H1 (cell line): ENCODE measurements at regions not wholly inside any gene's neighbourhood (a gene's known extent, or its start where the extent isn't known, plus 50 kb on each side); places are given as distances from the start of the nearest gene placed in this dataset.
A peak's percentile ranks its signal among the peaks of the same experiment; 100 is the strongest.

Experiments used
- CTCF ChIA-PET: fragments of 300-600 bp; sonication (Branson Sonifier 250); formaldehyde crosslinking; loops from one replicate; lab custom pipeline; 2021; ENCODE audit not compliant: partially characterized antibody; lab: Charles Lee
- POLR2A ChIA-PET: fragments of 300-600 bp; sonication (Branson Sonifier 250); formaldehyde crosslinking; loops from one replicate; lab custom pipeline; 2021; ENCODE audit warnings: inconsistent platforms; ENCODE audit not compliant: partially characterized antibody; lab: Charles Lee
- DNase-seq, 2 experiments: peaks; one replicate each; pipeline versions ENCODE4 v3.0.0 to v3.0.0-alpha.2; 2010 to 2022; ENCODE audit warnings: low spot score in 2 of 2, low read depth in 1 of 2, mixed read lengths in 1 of 2
- FAIRE-seq: peaks from 2 replicates; lab custom pipeline; 2011; peaks lifted over from hg19 to GRCh38; lab: Jason Lieb, UNC
- H2AFZ ChIP-seq: 2 replicates; pipeline ENCODE4 v1.8.1; 2012; ENCODE audit warnings: low read length, inconsistent platforms
- H2AK5ac ChIP-seq: 2 replicates; pipeline ENCODE4 v1.6.1; 2013; ENCODE audit warnings: low read depth, low read length
- H2BK120ac ChIP-seq: replicated peaks from 2 replicates; pipeline ENCODE3; 2013; ENCODE audit warnings: low read depth, low read length, inconsistent platforms
- H2BK12ac ChIP-seq: 2 replicates; pipeline ENCODE4 v1.6.1; 2013; ENCODE audit warnings: low read depth, low read length
- H2BK15ac ChIP-seq: 2 replicates; pipeline ENCODE4 v1.6.1; 2013; ENCODE audit warnings: low read length
- H2BK20ac ChIP-seq: 2 replicates; pipeline ENCODE4 v1.6.1; 2013; ENCODE audit warnings: low read length
- H2BK5ac ChIP-seq: 2 replicates; pipeline ENCODE4 v1.6.1; 2013; ENCODE audit warnings: low read depth, low read length
- H3K14ac ChIP-seq: 2 replicates; pipeline ENCODE4 v1.6.1; 2013; ENCODE audit warnings: inconsistent platforms; ENCODE audit not compliant: insufficient read length
- H3K18ac ChIP-seq: 2 replicates; pipeline ENCODE4 v1.6.1; 2013; ENCODE audit warnings: low read length; ENCODE audit errors: extremely low read depth
- H3K23ac ChIP-seq: 2 replicates; pipeline ENCODE4 v1.6.1; 2013; ENCODE audit warnings: inconsistent platforms; ENCODE audit not compliant: insufficient read length
- H3K23me2 ChIP-seq: 2 replicates; pipeline ENCODE4 v1.6.1; 2013; ENCODE audit warnings: low read depth, low read length
- H3K27ac ChIP-seq: 2 replicates; pipeline ENCODE4 v1.6.1; 2011; ENCODE audit warnings: low read depth, low read length, inconsistent platforms
- H3K27me3 ChIP-seq, 4 experiments: replicated peaks in 1 of 4; 1 replicate in 1 of 4; 2 replicates in 3 of 4; pipeline versions ENCODE4 v1.6.1 to v1.8.1; 2011 to 2013; ENCODE audit warnings: low read length in 3 of 4, mild to moderate bottlenecking in 3 of 4, inconsistent platforms in 2 of 4, mixed read lengths in 2 of 4, moderate library complexity in 1 of 4; ENCODE audit not compliant: control insufficient read depth in 3 of 4, insufficient read depth in 3 of 4; ENCODE audit errors: extremely low read depth in 1 of 4
- H3K36me3 ChIP-seq, 4 experiments: 2 replicates each; pipeline versions ENCODE4 v1.6.1 to v1.8.1; 2011 to 2013; ENCODE audit warnings: mild to moderate bottlenecking in 4 of 4, low read length in 3 of 4, moderate library complexity in 2 of 4, control low read depth in 1 of 4, inconsistent platforms in 1 of 4; ENCODE audit not compliant: insufficient read depth in 4 of 4, control insufficient read depth in 2 of 4
- H3K4ac ChIP-seq: replicated peaks from 2 replicates; pipeline ENCODE3; 2013; ENCODE audit warnings: low read length, low read depth, mixed read lengths, inconsistent platforms; ENCODE audit not compliant: insufficient read length
- H3K4me1 ChIP-seq, 4 experiments: replicated peaks in 1 of 4; 1 replicate in 1 of 4; 2 replicates in 3 of 4; pipeline versions ENCODE4 v1.6.1 to v1.8.1; 2011 to 2013; ENCODE audit warnings: low read length in 3 of 4, inconsistent platforms in 2 of 4, mixed read lengths in 1 of 4; ENCODE audit not compliant: insufficient read depth in 4 of 4, control insufficient read depth in 3 of 4
- H3K4me2 ChIP-seq, 2 experiments: 2 replicates each; pipeline versions ENCODE4 v1.6.1 to v1.8.1; 2011 to 2013; ENCODE audit warnings: low read depth in 2 of 2, low read length in 2 of 2, control low read depth in 1 of 2, inconsistent platforms in 1 of 2, mild to moderate bottlenecking in 1 of 2; ENCODE audit not compliant: insufficient read depth in 1 of 2
- H3K4me3 ChIP-seq, 4 experiments: fragments of 200-600, 300-600 bp in 1 of 4; sonication (generic), shearing (Covaris generic), sonication (Bioruptor Twin) in 1 of 4; 2 replicates each; pipeline versions ENCODE4 v1.5.1 to v1.8.1; 2011 to 2016; ENCODE audit warnings: low read length in 4 of 4, low read depth in 3 of 4, control low read depth in 2 of 4, inconsistent platforms in 2 of 4, mild to moderate bottlenecking in 2 of 4, mixed read lengths in 1 of 4, moderate library complexity in 1 of 4; ENCODE audit not compliant: insufficient read depth in 2 of 4; ENCODE audit errors: extremely low read depth in 1 of 4
- H3K56ac ChIP-seq: replicated peaks from 2 replicates; pipeline ENCODE3; 2013; ENCODE audit warnings: low read depth, mild to moderate bottlenecking, mixed read lengths, low read length, inconsistent platforms; ENCODE audit not compliant: insufficient read length
- H3K79me1 ChIP-seq: 2 replicates; pipeline ENCODE4 v1.6.1; 2013; ENCODE audit warnings: low read depth, low read length, control low read depth
- H3K79me2 ChIP-seq, 2 experiments: 2 replicates each; pipeline versions ENCODE4 v1.6.1 to v1.8.1; 2012 to 2013; ENCODE audit warnings: low read length in 2 of 2, mild to moderate bottlenecking in 2 of 2, inconsistent platforms in 1 of 2; ENCODE audit not compliant: insufficient read depth in 2 of 2, control insufficient read depth in 1 of 2
- H3K9ac ChIP-seq, 4 experiments: replicated peaks in 1 of 4; 1 replicate in 1 of 4; 2 replicates in 3 of 4; pipeline versions ENCODE4 v1.6.1 to v1.8.1; 2011 to 2013; ENCODE audit warnings: low read depth in 3 of 4, low read length in 3 of 4, control low read depth in 2 of 4, mild to moderate bottlenecking in 2 of 4, moderate library complexity in 2 of 4, inconsistent platforms in 1 of 4; ENCODE audit errors: extremely low read depth in 1 of 4
- H3K9me3 ChIP-seq, 2 experiments: 2 replicates each; pipeline versions ENCODE4 v1.6.1 to v1.8.1; 2012 to 2013; ENCODE audit warnings: mild to moderate bottlenecking in 2 of 2, moderate library complexity in 2 of 2, control low read depth in 1 of 2, inconsistent platforms in 1 of 2, low read depth in 1 of 2, low read length in 1 of 2, mixed read lengths in 1 of 2; ENCODE audit not compliant: insufficient read depth in 2 of 2
- H4K20me1 ChIP-seq, 2 experiments: replicated peaks in 1 of 2; 2 replicates each; pipeline versions ENCODE3 to v1.8.1; 2011 to 2013; ENCODE audit warnings: inconsistent platforms in 2 of 2, low read length in 2 of 2, mild to moderate bottlenecking in 1 of 2; ENCODE audit not compliant: insufficient read depth in 2 of 2, control insufficient read depth in 1 of 2
- H4K5ac ChIP-seq: 2 replicates; pipeline ENCODE4 v1.6.1; 2013; ENCODE audit warnings: low read length, low read depth, mixed read lengths, inconsistent platforms; ENCODE audit not compliant: insufficient read length
- H4K8ac ChIP-seq: 2 replicates; pipeline ENCODE4 v1.8.0; 2013; ENCODE audit warnings: mild to moderate bottlenecking, moderate library complexity, low read length, inconsistent platforms; ENCODE audit not compliant: insufficient read depth; ENCODE audit errors: extremely low read depth
- H4K91ac ChIP-seq: replicated peaks from 2 replicates; pipeline ENCODE3; 2013; ENCODE audit warnings: low read length, mixed read lengths, inconsistent platforms; ENCODE audit not compliant: insufficient read length
- EP300 ChIP-seq, 2 experiments: IDR thresholded peaks; 1 replicate in 1 of 2; 2 replicates in 1 of 2; pipeline ENCODE4 v1.6.1; 2011 to 2012; ENCODE audit warnings: low read depth in 2 of 2, low read length in 2 of 2, mild to moderate bottlenecking in 2 of 2, borderline replicate concordance in 1 of 2, inconsistent platforms in 1 of 2, moderate library complexity in 1 of 2
- RNF2 ChIP-seq: fragments of 200-900, 300-1000 bp; sonication (generic); IDR thresholded peaks from 2 replicates; pipeline ENCODE4 v1.7.1; 2016; ENCODE audit warnings: borderline replicate concordance, low read depth, mild to moderate bottlenecking, antibody characterized with exemption, low read length; ENCODE audit not compliant: poor library complexity, severe bottlenecking; ENCODE audit errors: missing control alignments
- WGBS, 2 experiments: shearing (Covaris generic) in 1 of 2; methylation state at CpG; one replicate each; pipeline versions ENCODE4 v1.1.6 to v1.1.7; 2013 to 2015; ENCODE audit warnings: low lambda C conversion rate in 2 of 2, mixed read lengths in 2 of 2, inconsistent platforms in 1 of 2, low coverage in 1 of 2, missing lambda C conversion rate in 1 of 2; ENCODE audit not compliant: insufficient replicate concordance in 2 of 2, insufficient coverage in 1 of 2, insufficient read length in 1 of 2; ENCODE audit errors: extremely low coverage in 1 of 2, missing lambda C conversion rate in 1 of 2; 5-methylcytosine and 5-hydroxymethylcytosine counted together

DNA sequence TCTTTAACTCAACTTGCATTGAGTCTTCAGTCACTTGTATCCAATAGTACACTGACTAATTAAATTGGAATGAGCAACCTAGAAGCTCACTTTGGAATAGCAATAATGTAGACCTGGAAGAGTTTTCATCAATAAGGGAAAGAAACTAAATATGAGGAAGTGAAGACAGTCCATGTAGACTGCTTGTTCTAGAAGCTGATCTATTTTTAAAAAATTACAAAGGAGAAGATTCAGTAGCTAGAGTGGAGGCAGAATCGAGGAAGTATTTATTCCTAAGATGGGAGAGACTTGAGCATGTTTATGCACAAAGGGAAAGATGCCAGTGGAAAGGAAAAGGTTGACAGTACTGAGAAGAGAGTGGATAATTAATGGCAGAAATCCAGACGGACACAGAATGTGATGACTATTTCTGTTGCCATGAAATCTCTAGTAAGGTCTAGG, 156.3 kb upstream of the PDE3A start:
- Histone ChIP-seq H4K20me1 (no peaks in the 10 kb centered on the region), H3K4me2 (no peak overlapping the region), H2BK12ac (no peak overlapping the region), H3K27ac (no peak overlapping the region), H3K14ac (no peak overlapping the region), H2AFZ (0 out of 2 replicates have a peak overlapping the region, but pooled peaks have one; percentile 5), H3K23me2 (no peaks in the 10 kb centered on the region), H3K4me1 (peaks cover 0 to 10% (median 5%) of the 10 kb centered on the region in 4 experiments; a peak in 2 of 7 replicates), H3K79me2 (no peaks in the 10 kb centered on the region), H3K27me3 (no peaks in the 10 kb centered on the region; a peak in 1 of 7 replicates), H3K9ac (no peak overlapping the region), H3K36me3 (no peaks in the 10 kb centered on the region), H2BK20ac (no peak overlapping the region), H3K79me1 (no peaks in the 10 kb centered on the region), H2BK120ac (peak overlapping the region; percentile 31), H4K8ac (no peak overlapping the region), H3K23ac (no peak overlapping the region), H4K91ac (no peak overlapping the region), H4K5ac (no peak overlapping the region), H3K4me3 (no peak overlapping the region), H3K4ac (no peak overlapping the region), H2BK5ac (no peak overlapping the region), H2BK15ac (no peak overlapping the region), H3K9me3 (no peaks in the 10 kb centered on the region), H3K18ac (no peak overlapping the region; the same call in 1 of the 2 replicates), H2AK5ac (no peak overlapping the region), H3K56ac (no peak overlapping the region)
- WGBS, 2 experiments, result 85% methylated on average over 2 of the region's 2 CpGs; no CpG with 5 or more reads in 1 of the 2 experiments
- ChIA-PET POLR2A (no interaction called here), CTCF (interaction anchor here (0.9 to 1.5 kb wide), 3 partner anchors 9 to 473 kb away, joined by 3 to 4 read pairs (median 4); no protein-coding TSS in a partner anchor)
- DNase-seq, result no peak
- FAIRE-seq, result no peak
- TF ChIP-seq RNF2 (no peak), EP300 (IDR thresholded peaks at IDR 0.05; ENCODE audit: borderline replicate concordance in 1 of 2, low read depth in 2 of 2, low read length in 2 of 2) (no peak)
